B cell (primary cell): ENCODE measurements at regions not wholly inside any gene's neighbourhood (a gene's known extent, or its start where the extent isn't known, plus 50 kb on each side); places are given as distances from the start of the nearest gene placed in this dataset.
"Not testable (repeated sequence)": the region's sequence is repeated elsewhere in the genome, so short reads cannot be mapped to it uniquely, and the experiment has no call there.

Experiments
- ATAC-seq: fragments of 200-7000 bp; cut with Tn5 transposase; one replicate; pipeline ENCODE4 v1.10.0; 2021; ENCODE audit warnings: low read depth, mild to moderate bottlenecking, moderate number of reproducible peaks, moderate library complexity
- CTCF ChIA-PET: fragments of 350-600 bp; sonication (Branson Sonifier 250); formaldehyde crosslinking; loops from one replicate; lab custom pipeline; 2021; ENCODE audit warnings: antibody characterized with exemption, inconsistent platforms; lab: Charles Lee
- POLR2A ChIA-PET: fragments of 350-600 bp; sonication (Branson Sonifier 250); formaldehyde crosslinking; loops from one replicate; lab custom pipeline; 2021; ENCODE audit warnings: antibody characterized with exemption; lab: Charles Lee
- DNase-seq: peaks from one replicate; pipeline ENCODE4 v3.0.0; 2013
- H2AFZ ChIP-seq: 2 replicates; pipeline ENCODE4 v1.6.1; 2012; ENCODE audit warnings: mild to moderate bottlenecking, low read depth, low read length; ENCODE audit not compliant: insufficient read depth, poor library complexity, severe bottlenecking
- H3K27ac ChIP-seq, 2 donors: 1 replicate in 1 of 2; 2 replicates in 1 of 2; pipeline ENCODE4 v1.5.1; 2012 to 2013; ENCODE audit warnings: low read length in 2 of 2, mild to moderate bottlenecking in 2 of 2, moderate library complexity in 1 of 2
- H3K27me3 ChIP-seq, 4 experiments: fragments of 200-600 bp in 1 of 4; sonication (generic) in 1 of 4; replicated peaks in 1 of 4; 1 replicate in 2 of 4; 2 replicates in 2 of 4; pipeline versions ENCODE4 v1.6.1 to v1.7.0; 2013 to 2016; ENCODE audit warnings: low read length in 3 of 4, mild to moderate bottlenecking in 2 of 4, mixed read lengths in 1 of 4, moderate library complexity in 1 of 4; ENCODE audit not compliant: insufficient read depth in 4 of 4, control insufficient read depth in 3 of 4; ENCODE audit errors: control extremely low read depth in 1 of 4
- H3K36me3 ChIP-seq, 2 experiments: replicated peaks in 1 of 2; 1 replicate in 1 of 2; 2 replicates in 1 of 2; pipeline versions ENCODE4 v1.6.1 to v1.7.1; 2013; ENCODE audit warnings: low read length in 1 of 2; ENCODE audit not compliant: insufficient read depth in 2 of 2, control insufficient read depth in 1 of 2; ENCODE audit errors: control extremely low read depth in 1 of 2, extremely low read depth in 1 of 2
- H3K4me1 ChIP-seq, 2 donors: fragments of 200-600 bp in 1 of 2; sonication (generic) in 1 of 2; 1 replicate in 1 of 2; 2 replicates in 1 of 2; pipeline versions ENCODE4 v1.5.1 to v1.6.1; 2013 to 2017; ENCODE audit warnings: low read length in 2 of 2; ENCODE audit not compliant: control insufficient read depth in 2 of 2, insufficient read depth in 2 of 2
- H3K4me2 ChIP-seq: replicated peaks from 2 replicates; pipeline ENCODE3; 2012; ENCODE audit warnings: mild to moderate bottlenecking, low read depth, low read length; ENCODE audit not compliant: poor library complexity, severe bottlenecking
- H3K4me3 ChIP-seq, 5 experiments: fragments of 200-600 bp in 1 of 5; sonication (generic) in 1 of 5; 1 replicate in 3 of 5; 2 replicates in 2 of 5; pipeline versions ENCODE4 v1.5.1 to v1.7.0; 2011 to 2016; ENCODE audit warnings: low read length in 4 of 5, mild to moderate bottlenecking in 4 of 5, low read depth in 2 of 5, control low read depth in 1 of 5, moderate library complexity in 1 of 5; ENCODE audit not compliant: insufficient read depth in 1 of 5; ENCODE audit errors: control extremely low read depth in 1 of 5, extremely low read depth in 1 of 5
- H3K79me2 ChIP-seq: fragments of 200-600 bp; sonication (generic); one replicate; pipeline ENCODE4 v1.6.0; 2016; ENCODE audit warnings: low read length; ENCODE audit not compliant: control insufficient read depth, insufficient read depth
- H3K9ac ChIP-seq: fragments of 200-600 bp; sonication (generic); 2 replicates; pipeline ENCODE4 v1.6.1; 2017; ENCODE audit warnings: mild to moderate bottlenecking, low read length, moderate library complexity
- H3K9me3 ChIP-seq, 3 donors: one replicate each; pipeline versions ENCODE4 v1.6.1 to v1.7.1; 2013; ENCODE audit warnings: low read length in 2 of 3; ENCODE audit not compliant: control insufficient read depth in 2 of 3, insufficient read depth in 1 of 3; ENCODE audit errors: control extremely low read depth in 1 of 3
- H4K20me1 ChIP-seq: 2 replicates; pipeline ENCODE4 v1.6.0; 2012; ENCODE audit warnings: mild to moderate bottlenecking, low read length; ENCODE audit not compliant: insufficient read depth, control insufficient read depth, poor library complexity, severe bottlenecking
- H3K27ac Mint-ChIP-seq: one replicate; pipeline ENCODE4 v1.8.0; 2021; ENCODE audit warnings: mixed read lengths
- H3K27me3 Mint-ChIP-seq: one replicate; pipeline ENCODE4 v1.8.0; 2021; ENCODE audit warnings: mixed read lengths
- H3K4me1 Mint-ChIP-seq: one replicate; pipeline ENCODE4 v1.8.0; 2021; ENCODE audit warnings: mixed read lengths
- H3K4me3 Mint-ChIP-seq: one replicate; pipeline ENCODE4 v1.8.0; 2021; ENCODE audit warnings: mixed read lengths
- H3K9me3 Mint-ChIP-seq: one replicate; pipeline ENCODE4 v1.8.0; 2022; ENCODE audit warnings: mixed read lengths; ENCODE audit not compliant: insufficient read depth
- CTCF ChIP-seq: fragments of 200-600 bp; IDR thresholded peaks from one replicate; pipeline ENCODE4 v1.8.0; 2022; ENCODE audit warnings: antibody characterized with exemption, mild to moderate bottlenecking
- EZH2 ChIP-seq: IDR thresholded peaks from 2 replicates; pipeline ENCODE4 v1.6.1; 2012; ENCODE audit warnings: borderline replicate concordance, low read depth, mild to moderate bottlenecking, moderate library complexity, low read length; ENCODE audit not compliant: insufficient read depth, poor library complexity, severe bottlenecking
- WGBS: methylation state at CpG from one replicate; pipeline ENCODE4 v1.1.5; 2013; ENCODE audit warnings: missing lambda C conversion rate; ENCODE audit not compliant: insufficient coverage; 5-methylcytosine and 5-hydroxymethylcytosine counted together
- intact Hi-C: fragments of 100-400 bp; cut with micrococcal nuclease; formaldehyde crosslinking; loops from one replicate; pipeline ENCODE4 v1.10.0; 2022

DNA sequence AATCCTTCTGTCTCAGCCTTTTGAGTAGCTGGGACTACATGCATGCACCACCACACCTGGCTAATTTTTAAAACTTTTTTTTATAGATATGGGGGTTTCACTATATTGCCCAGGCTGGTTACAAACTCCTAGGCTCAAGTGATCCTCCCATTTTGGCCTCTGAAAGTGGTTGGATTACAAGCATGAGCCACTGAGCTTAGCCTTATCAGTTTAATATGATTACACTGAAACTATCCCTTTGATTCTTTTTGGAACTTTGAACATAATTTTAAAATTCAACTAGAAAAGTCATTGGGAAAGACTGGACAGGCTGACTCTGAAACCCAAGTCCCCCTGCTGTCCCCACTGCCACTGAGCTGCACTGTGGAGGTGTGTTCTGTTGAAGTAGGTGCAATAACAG lies 114.8 kb downstream of the ARL4C start:
- no peaks in the 10 kb centered on the region for H3K9me3 Mint-ChIP-seq
- Histone ChIP-seq H3K27me3 (peaks cover 0 to 22% (median 11%) of the 10 kb centered on the region in 4 experiments), H3K9ac (no peak overlapping the region), H3K36me3 (no peaks in the 10 kb centered on the region), H3K9me3 (peaks cover 0 to 4% (median 0%) of the 10 kb centered on the region in 3 donors), H4K20me1 (no peaks in the 10 kb centered on the region), H3K4me1 (no peaks in the 10 kb centered on the region), H3K79me2 (no peaks in the 10 kb centered on the region), H2AFZ (no peak overlapping the region), H3K27ac (no peak overlapping the region), H3K4me3 (no peak overlapping the region), H3K4me2 (no peak overlapping the region)
- H3K4me3 Mint-ChIP-seq: no peak overlapping the region
- H3K27ac Mint-ChIP-seq: no peak overlapping the region
- peaks cover 33% of the 10 kb centered on the region for H3K27me3 Mint-ChIP-seq
- ATAC-seq (no peak), DNase-seq (no peak)
- TF ChIP-seq EZH2: no peak
- TF ChIP-seq CTCF: no peak
- ChIA-PET POLR2A (no interaction called here), CTCF (interaction anchor here (1.2 kb wide), 1 partner anchor 101 kb away, joined by 3 read pairs; no protein-coding TSS in a partner anchor)
- intact Hi-C loops: no loop called here
- peaks cover 2% of the 10 kb centered on the region for H3K4me1 Mint-ChIP-seq

- ATAC-seq: not testable (repeated sequence)
These were observed 117.9 kb downstream of the ARL4C start for GRCh38 chr2:234378958-234379357.

More at GRCh38 chr2:234378958-234379357, 117.9 kb downstream of the ARL4C start:
- DNase-seq, H3K4me2 ChIP-seq, H4K20me1 ChIP-seq, H3K79me2 ChIP-seq, H3K4me1 ChIP-seq, H2AFZ ChIP-seq, H3K9ac ChIP-seq, H3K36me3 ChIP-seq, H3K27ac Mint-ChIP-seq, H3K4me1 Mint-ChIP-seq, H3K9me3 ChIP-seq, H3K9me3 Mint-ChIP-seq, H3K4me3 Mint-ChIP-seq, intact Hi-C loops, H3K4me3 ChIP-seq, POLR2A ChIA-PET, H3K27ac ChIP-seq: not testable (repeated sequence)
- H3K27me3 ChIP-seq: peaks cover 0 to 20% (median 6%) of the 10 kb centered on the region in 4 experiments
- no CpG with 5 or more reads among the region's 2 CpGs for WGBS
- CTCF ChIA-PET: interaction anchor here (0.7 kb wide), 1 partner anchor 520 kb away, joined by 3 read pairs; no protein-coding TSS in a partner anchor
- peaks cover 24% of the 10 kb centered on the region for H3K27me3 Mint-ChIP-seq
